ENCODE measurements at regions not wholly inside any gene's neighbourhood (a gene's known extent, or its start where the extent isn't known, plus 50 kb on each side); places are given as distances from the start of the nearest gene placed in this dataset.

DNA sequence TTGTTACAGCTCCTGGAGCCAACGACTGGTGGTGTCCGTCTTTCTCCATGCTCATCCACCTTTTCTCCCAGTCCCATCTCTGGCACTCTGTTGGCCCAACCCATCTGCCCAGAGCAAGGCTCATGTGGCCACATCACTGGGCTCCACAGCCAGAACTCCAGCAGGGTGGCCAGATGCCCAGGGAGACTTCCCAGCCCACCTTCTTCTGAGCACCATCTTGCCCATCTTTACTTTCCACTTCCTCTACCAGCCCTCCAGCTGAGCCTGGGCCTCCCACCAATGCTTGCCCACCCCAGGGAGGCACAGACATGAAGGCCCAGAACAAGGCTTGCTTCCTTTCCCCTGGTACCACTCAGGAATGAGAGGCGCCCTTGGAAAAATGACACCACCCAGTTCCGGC is 116.8 kb downstream of the BUD13 start (continued):
- no peak for TF ChIP-seq SNAPC4 (CRISPR knock-in tag; IDR thresholded peaks at IDR 0.05)
- TF ChIP-seq, protein P1, sequence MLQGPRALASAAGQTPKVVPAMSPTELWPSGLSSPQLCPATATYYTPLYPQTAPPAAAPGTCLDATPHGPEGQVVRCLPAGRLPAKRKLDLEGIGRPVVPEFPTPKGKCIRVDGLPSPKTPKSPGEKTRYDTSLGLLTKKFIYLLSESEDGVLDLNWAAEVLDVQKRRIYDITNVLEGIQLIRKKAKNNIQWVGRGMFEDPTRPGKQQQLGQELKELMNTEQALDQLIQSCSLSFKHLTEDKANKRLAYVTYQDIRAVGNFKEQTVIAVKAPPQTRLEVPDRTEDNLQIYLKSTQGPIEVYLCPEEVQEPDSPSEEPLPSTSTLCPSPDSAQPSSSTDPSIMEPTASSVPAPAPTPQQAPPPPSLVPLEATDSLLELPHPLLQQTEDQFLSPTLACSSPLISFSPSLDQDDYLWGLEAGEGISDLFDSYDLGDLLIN (CRISPR knock-in tag; IDR thresholded peaks at IDR 0.05; ENCODE audit: borderline replicate concordance): no peak
- TF ChIP-seq IRX3 (CRISPR knock-in tag; IDR thresholded peaks at IDR 0.05; ENCODE audit: borderline replicate concordance, low read depth): no peak
- no peak for TF ChIP-seq ZNF841 (CRISPR knock-in tag; IDR thresholded peaks at IDR 0.05; ENCODE audit: borderline replicate concordance)
- TF ChIP-seq, protein P2, sequence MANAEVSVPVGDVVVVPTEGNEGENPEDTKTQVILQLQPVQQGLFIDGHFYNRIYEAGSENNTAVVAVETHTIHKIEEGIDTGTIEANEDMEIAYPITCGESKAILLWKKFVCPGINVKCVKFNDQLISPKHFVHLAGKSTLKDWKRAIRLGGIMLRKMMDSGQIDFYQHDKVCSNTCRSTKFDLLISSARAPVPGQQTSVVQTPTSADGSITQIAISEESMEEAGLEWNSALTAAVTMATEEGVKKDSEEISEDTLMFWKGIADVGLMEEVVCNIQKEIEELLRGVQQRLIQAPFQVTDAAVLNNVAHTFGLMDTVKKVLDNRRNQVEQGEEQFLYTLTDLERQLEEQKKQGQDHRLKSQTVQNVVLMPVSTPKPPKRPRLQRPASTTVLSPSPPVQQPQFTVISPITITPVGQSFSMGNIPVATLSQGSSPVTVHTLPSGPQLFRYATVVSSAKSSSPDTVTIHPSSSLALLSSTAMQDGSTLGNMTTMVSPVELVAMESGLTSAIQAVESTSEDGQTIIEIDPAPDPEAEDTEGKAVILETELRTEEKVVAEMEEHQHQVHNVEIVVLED (CRISPR knock-in tag; IDR thresholded peaks at IDR 0.05; ENCODE audit: borderline replicate concordance): no peak
- no peak for TF ChIP-seq ZNF280B (CRISPR knock-in tag; IDR thresholded peaks at IDR 0.05; ENCODE audit: borderline replicate concordance)
- no peak for TF ChIP-seq ZNF607 (CRISPR knock-in tag; IDR thresholded peaks at IDR 0.05; ENCODE audit: borderline replicate concordance)
- TF ChIP-seq SOX6 (IDR thresholded peaks at IDR 0.05): no peak
- no peak for TF ChIP-seq SOX6 (CRISPR knock-in tag; IDR thresholded peaks at IDR 0.05)

All from HepG2 (cell line).